HG02938 (cell line): ENCODE measurements at regions not wholly inside any gene's neighbourhood (a gene's known extent, or its start where the extent isn't known, plus 50 kb on each side); places are given as distances from the start of the nearest gene placed in this dataset.

Experiments used
- ATAC-seq: cut with Tn5 transposase; IDR thresholded peaks from one replicate; pipeline ENCODE4 v1.9.1; 2021; ENCODE audit warnings: mild to moderate bottlenecking, moderate library complexity; ENCODE audit not compliant: unreplicated experiment

- no peak for ATAC-seq
Observed at GRCh38 chr4:127151941-127152340, 480.8 kb upstream of the INTU start.

- ATAC-seq: no peak
Observed at GRCh38 chr4:127155116-127155515, 477.6 kb upstream of the INTU start.

DNA sequence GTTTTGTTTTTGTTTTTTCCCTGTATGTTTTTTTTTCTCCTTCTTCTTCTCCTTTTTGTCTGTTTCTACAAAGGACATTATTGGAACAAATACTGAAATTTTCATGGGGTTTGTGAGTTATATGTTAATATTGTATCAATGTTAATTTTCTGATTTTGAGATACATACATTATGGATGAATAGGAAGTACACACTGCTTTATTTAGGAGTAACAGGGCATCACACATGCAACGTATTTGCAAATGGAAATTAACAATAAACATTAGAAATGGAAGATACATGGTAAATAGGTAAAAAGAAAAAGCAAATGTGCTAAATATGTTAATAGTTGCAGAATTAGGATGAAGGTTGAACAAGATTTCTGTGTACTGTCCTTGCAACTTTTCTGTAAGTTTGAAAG, 477.2 kb upstream of the INTU start:
- ATAC-seq: no peak

GRCh38 chr4:127162741-127163140, 470.0 kb upstream of the INTU start:
- no peak for ATAC-seq

GRCh38 chr4:127165971-127166370, 466.8 kb upstream of the INTU start:
- no peak for ATAC-seq

DNA sequence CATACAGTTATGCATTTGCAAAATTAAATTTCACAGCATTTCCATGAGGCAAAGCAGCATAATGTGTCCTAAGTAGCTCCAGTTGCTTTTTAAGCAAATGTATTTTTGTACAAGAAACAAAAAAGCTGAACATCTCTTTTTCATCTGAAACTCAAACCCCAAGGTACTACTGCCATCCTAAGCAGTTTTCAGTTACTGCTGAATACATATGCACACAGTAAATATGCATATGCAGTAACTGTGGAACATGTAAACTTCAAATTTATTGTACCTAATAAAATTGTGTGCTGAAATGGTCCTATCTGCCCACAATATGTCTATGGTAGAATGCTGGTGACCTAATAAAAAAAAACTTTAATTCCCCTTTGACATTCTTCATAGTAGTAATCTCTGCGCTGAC, 458.6 kb upstream of the INTU start:
- ATAC-seq: no peak

DNA sequence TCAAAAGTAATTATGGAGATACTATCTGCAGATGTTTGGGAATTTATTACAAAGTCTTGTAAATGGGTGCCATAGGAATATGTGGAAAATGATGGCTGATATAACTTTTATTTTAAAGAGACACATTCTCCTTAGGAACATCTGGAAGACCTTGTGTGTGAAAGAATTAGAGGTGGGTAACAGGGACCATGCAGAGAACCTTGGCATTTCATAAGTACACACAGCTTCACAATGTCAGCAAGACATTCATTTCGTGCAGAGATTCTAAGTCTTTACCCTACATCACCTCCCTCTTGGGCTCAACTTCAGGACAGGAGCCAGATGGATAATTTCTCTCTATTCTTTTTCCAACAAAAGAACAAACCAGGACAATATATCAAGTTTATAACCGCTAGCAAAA, 458.1 kb upstream of the INTU start:
- no peak for ATAC-seq

DNA sequence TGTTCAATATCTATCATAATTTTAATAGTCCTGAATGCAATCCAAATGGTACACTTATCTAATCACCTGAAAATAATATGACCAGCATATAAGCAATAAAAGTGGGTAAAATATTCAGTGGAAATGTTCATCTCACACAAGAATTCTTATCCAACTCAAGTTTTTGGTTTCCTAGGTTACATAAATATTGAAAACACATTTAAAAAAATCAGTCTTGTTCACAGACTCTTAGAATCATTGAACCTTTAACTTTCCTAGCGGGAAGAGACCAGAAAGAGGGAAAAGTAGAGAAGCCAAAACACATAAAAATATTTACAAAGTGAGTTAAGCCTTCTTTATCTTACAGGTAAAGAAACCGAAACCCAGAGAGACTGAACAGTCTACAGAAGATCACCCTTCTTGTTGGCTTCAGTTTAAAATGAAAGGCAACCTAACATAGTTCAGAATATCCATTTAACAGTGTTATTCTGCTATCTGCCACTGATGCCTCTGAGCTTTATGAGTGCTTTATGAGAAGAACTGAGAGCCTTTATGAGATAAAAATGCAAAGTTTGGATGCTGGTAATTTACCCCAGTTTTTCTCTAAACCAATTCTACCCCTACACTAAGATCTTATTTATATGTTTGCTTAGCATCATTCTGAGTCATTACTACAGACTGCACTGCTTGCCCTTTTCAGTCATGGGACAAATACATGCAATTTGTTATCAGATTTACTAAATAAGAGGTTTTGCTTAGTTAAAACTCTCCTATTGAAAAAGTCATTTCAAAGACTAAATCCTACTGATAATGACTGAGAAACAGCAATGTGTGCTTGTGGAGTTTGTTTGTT, 453.3 kb upstream of the INTU start:
- ATAC-seq: no peak

DNA sequence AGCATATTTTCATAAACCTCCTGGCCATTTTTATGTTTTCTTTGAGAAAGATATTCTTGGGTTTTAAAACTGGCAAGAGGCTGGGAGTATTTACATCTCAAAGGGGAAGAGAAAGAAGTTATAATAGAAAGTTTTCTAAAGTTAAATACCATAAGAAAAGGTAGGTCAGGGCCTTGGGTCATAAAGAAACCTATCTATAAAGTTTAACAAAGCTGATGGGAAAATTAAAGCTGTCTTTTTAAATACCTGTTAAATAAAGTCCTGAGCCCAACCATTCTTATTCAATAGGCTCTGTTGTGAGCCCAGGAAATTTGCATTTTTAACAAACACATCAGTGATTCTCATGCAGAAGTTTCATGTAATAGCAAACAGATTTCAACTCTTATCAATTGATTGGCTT, 451.8 kb upstream of the INTU start:
- no peak for ATAC-seq

GRCh38 chr4:127182687-127183086, 450.1 kb upstream of the INTU start:
- ATAC-seq: no peak

DNA sequence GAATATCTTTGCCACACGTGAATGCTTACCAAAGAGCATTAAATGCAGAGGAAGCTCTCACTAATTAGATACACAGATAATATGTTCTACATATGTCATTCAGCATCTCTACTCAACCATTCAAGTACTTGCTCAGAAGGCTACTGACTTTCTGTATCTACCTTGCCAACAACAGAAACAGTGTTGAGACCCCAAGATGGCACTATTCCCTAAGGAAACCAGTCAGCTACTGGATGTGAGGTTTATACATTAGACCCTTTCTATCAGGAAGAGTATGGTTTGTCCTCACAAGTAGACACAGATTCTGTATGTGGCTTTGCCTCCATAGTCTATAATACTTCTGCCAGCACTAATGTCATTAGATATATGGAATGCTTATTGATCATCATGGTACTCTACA, 443.9 kb upstream of the INTU start:
- no peak for ATAC-seq

GRCh38 chr4:127194281-127194680, 438.5 kb upstream of the INTU start:
- ATAC-seq: no peak

- no peak for ATAC-seq
Observed at GRCh38 chr4:127196655-127197352, 436.0 kb upstream of the INTU start.

GRCh38 chr4:127203562-127204200, 429.1 kb upstream of the INTU start:
- ATAC-seq: no peak

- ATAC-seq: no peak
Observed at GRCh38 chr4:127204322-127204721, 428.4 kb upstream of the INTU start.

DNA sequence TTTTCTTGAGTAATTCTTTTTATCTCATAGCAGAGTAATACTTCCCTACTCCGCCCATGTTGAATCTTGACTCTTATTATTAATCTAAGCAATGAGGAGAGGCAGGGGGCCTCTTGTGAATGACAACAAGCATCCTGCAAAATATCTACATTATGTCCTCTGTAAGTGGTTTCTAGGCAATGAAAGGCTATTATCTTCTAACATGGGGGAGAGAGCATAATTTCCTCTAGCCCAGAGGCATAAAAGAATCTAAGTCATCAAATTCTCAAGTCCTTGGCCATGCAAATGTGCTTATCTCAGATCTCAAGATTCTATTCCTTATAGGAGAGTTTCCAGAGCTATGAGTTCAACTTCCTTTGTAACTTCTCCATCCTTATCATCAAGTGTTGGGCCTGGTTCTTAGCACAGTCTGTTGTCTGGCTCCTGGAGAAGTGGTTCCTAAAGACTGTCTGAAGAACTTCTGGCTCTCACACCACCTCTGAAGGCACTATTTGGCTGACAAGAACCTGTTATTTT, 423.1 kb upstream of the INTU start:
- no peak for ATAC-seq

GRCh38 chr4:127210893-127211649, 421.7 kb upstream of the INTU start:
- no peak for ATAC-seq

- ATAC-seq: no peak
Observed at GRCh38 chr4:127211650-127212560, 420.9 kb upstream of the INTU start.

DNA sequence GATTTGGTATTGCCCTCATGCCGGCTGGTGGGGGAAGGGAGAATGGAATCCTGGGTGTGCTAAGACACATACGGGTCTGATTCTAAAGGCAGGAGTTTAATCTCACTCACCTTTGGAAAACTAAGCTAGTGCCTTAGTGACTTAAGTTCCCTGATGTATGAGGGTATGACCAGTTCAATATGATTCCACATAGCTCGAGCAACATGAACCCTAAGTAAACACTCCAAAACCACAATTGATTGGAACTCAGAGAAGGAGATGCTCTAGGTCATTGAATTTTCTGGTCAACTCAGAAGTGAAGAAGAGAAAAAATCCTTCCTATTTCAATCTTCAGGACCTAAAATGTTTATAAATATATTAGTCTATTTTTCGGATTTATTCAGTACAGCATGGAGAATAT, 420.1 kb upstream of the INTU start:
- no peak for ATAC-seq

DNA sequence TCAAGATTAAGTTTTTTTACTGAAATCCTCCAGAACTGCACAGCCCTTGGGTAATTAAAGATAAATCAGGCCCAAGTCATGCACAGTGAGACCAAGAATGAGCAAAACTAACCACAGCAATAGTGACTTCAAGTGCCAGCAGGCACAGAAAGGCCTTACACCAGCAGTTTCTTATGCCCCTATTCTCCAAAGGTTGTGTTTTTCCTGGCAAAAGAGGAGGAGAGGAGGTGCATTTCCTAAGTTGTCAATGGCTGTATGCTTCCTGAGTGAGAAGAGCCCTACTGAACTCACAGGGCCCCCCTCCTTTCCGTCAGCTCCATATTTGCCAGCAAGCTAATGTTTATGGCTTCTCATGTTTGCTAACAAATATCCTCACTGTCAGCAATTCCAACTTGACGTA, 418.7 kb upstream of the INTU start:
- no peak for ATAC-seq
